ENCODE measurements at regions not wholly inside any gene's neighbourhood (a gene's known extent, or its start where the extent isn't known, plus 50 kb on each side); places are given as distances from the start of the nearest gene placed in this dataset.

DNA sequence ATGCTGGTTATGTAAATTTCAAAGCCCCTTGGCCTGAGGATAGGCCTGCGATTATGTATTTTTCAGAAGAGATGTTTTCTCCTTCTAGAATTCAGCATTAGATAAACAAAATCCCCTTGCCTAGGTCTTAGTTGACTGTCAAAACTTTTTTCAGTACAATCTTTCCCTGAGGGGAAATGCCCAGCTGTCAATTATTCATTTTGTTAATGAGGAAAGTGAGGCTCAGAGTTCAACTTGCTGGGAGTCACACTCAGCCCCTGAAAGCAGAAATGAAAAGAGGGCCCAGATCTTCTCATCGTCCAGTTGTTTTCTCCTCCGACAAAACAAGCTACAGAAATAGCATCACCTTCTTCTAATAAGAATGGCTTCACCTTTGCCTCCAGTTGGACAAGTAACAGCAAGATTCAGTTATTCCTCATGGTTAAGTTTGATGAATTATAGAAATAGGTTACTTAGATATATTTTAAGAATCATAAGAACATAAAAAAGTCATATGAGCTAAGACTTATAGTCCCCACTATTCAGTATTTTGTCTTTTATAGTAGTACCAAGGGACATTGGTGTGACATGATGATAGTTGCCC lies 627.1 kb upstream of the WWC1 start:
- Mint-ChIP-seq H3K4me3 (no peak overlapping the region), H3K9me3 (no peaks in the 10 kb centered on the region), H3K27me3 (ENCODE audit: low read depth) (no peaks in the 10 kb centered on the region), H3K27ac (no peak overlapping the region), H3K36me3 (no peaks in the 10 kb centered on the region), H3K4me1 (peaks cover 5% of the 10 kb centered on the region)
- ChIA-PET CTCF (interaction anchor here (0.6 kb wide), 1 partner anchor 383 kb away, joined by 3 read pairs; no protein-coding TSS in a partner anchor), POLR2A (no interaction called here)
- DNase-seq (ENCODE audit: low spot score) (no peak), ATAC-seq (no peak)
- TF ChIP-seq HMGA2 (CRISPR knock-in tag; IDR thresholded peaks at IDR 0.05) (no peak), SMAD4 (CRISPR knock-in tag; IDR thresholded peaks at IDR 0.05) (no peak), ZNF219 (CRISPR knock-in tag; IDR thresholded peaks at IDR 0.05; ENCODE audit: borderline replicate concordance) (no peak), GRHL2 (CRISPR knock-in tag; IDR thresholded peaks at IDR 0.05; ENCODE audit: insufficient replicate concordance, severe bottlenecking) (no peak), GABPB1 (CRISPR knock-in tag; IDR thresholded peaks at IDR 0.05) (no peak), TP53 (CRISPR knock-in tag; IDR thresholded peaks at IDR 0.05) (no peak), TEAD4 (CRISPR knock-in tag; IDR thresholded peaks at IDR 0.05) (no peak), ETV6 (CRISPR knock-in tag; IDR thresholded peaks at IDR 0.05) (no peak), NR3C1 (CRISPR knock-in tag; conservative IDR thresholded peaks at IDR 0.05; ENCODE audit: low read depth) (no peak), JAZF1 (CRISPR knock-in tag; IDR thresholded peaks at IDR 0.05) (no peak), JUN (CRISPR knock-in tag; IDR thresholded peaks at IDR 0.05) (no peak), NR1H2 (CRISPR knock-in tag; IDR thresholded peaks at IDR 0.05) (no peak)
- TF ChIP-seq, protein P1, sequence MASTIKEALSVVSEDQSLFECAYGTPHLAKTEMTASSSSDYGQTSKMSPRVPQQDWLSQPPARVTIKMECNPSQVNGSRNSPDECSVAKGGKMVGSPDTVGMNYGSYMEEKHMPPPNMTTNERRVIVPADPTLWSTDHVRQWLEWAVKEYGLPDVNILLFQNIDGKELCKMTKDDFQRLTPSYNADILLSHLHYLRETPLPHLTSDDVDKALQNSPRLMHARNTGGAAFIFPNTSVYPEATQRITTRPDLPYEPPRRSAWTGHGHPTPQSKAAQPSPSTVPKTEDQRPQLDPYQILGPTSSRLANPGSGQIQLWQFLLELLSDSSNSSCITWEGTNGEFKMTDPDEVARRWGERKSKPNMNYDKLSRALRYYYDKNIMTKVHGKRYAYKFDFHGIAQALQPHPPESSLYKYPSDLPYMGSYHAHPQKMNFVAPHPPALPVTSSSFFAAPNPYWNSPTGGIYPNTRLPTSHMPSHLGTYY (CRISPR knock-in tag; IDR thresholded peaks at IDR 0.05), result no peak
- TF ChIP-seq, protein P2, sequence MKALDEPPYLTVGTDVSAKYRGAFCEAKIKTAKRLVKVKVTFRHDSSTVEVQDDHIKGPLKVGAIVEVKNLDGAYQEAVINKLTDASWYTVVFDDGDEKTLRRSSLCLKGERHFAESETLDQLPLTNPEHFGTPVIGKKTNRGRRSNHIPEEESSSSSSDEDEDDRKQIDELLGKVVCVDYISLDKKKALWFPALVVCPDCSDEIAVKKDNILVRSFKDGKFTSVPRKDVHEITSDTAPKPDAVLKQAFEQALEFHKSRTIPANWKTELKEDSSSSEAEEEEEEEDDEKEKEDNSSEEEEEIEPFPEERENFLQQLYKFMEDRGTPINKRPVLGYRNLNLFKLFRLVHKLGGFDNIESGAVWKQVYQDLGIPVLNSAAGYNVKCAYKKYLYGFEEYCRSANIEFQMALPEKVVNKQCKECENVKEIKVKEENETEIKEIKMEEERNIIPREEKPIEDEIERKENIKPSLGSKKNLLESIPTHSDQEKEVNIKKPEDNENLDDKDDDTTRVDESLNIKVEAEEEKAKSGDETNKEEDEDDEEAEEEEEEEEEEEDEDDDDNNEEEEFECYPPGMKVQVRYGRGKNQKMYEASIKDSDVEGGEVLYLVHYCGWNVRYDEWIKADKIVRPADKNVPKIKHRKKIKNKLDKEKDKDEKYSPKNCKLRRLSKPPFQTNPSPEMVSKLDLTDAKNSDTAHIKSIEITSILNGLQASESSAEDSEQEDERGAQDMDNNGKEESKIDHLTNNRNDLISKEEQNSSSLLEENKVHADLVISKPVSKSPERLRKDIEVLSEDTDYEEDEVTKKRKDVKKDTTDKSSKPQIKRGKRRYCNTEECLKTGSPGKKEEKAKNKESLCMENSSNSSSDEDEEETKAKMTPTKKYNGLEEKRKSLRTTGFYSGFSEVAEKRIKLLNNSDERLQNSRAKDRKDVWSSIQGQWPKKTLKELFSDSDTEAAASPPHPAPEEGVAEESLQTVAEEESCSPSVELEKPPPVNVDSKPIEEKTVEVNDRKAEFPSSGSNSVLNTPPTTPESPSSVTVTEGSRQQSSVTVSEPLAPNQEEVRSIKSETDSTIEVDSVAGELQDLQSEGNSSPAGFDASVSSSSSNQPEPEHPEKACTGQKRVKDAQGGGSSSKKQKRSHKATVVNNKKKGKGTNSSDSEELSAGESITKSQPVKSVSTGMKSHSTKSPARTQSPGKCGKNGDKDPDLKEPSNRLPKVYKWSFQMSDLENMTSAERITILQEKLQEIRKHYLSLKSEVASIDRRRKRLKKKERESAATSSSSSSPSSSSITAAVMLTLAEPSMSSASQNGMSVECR (CRISPR knock-in tag; IDR thresholded peaks at IDR 0.05; ENCODE audit: borderline replicate concordance), result no peak
- TF ChIP-seq, protein P3, sequence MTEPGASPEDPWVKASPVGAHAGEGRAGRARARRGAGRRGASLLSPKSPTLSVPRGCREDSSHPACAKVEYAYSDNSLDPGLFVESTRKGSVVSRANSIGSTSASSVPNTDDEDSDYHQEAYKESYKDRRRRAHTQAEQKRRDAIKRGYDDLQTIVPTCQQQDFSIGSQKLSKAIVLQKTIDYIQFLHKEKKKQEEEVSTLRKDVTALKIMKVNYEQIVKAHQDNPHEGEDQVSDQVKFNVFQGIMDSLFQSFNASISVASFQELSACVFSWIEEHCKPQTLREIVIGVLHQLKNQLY (CRISPR knock-in tag; IDR thresholded peaks at IDR 0.05), result no peak
- TF ChIP-seq, protein P4, sequence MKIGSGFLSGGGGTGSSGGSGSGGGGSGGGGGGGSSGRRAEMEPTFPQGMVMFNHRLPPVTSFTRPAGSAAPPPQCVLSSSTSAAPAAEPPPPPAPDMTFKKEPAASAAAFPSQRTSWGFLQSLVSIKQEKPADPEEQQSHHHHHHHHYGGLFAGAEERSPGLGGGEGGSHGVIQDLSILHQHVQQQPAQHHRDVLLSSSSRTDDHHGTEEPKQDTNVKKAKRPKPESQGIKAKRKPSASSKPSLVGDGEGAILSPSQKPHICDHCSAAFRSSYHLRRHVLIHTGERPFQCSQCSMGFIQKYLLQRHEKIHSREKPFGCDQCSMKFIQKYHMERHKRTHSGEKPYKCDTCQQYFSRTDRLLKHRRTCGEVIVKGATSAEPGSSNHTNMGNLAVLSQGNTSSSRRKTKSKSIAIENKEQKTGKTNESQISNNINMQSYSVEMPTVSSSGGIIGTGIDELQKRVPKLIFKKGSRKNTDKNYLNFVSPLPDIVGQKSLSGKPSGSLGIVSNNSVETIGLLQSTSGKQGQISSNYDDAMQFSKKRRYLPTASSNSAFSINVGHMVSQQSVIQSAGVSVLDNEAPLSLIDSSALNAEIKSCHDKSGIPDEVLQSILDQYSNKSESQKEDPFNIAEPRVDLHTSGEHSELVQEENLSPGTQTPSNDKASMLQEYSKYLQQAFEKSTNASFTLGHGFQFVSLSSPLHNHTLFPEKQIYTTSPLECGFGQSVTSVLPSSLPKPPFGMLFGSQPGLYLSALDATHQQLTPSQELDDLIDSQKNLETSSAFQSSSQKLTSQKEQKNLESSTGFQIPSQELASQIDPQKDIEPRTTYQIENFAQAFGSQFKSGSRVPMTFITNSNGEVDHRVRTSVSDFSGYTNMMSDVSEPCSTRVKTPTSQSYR (CRISPR knock-in tag; IDR thresholded peaks at IDR 0.05), result no peak

DNA sequence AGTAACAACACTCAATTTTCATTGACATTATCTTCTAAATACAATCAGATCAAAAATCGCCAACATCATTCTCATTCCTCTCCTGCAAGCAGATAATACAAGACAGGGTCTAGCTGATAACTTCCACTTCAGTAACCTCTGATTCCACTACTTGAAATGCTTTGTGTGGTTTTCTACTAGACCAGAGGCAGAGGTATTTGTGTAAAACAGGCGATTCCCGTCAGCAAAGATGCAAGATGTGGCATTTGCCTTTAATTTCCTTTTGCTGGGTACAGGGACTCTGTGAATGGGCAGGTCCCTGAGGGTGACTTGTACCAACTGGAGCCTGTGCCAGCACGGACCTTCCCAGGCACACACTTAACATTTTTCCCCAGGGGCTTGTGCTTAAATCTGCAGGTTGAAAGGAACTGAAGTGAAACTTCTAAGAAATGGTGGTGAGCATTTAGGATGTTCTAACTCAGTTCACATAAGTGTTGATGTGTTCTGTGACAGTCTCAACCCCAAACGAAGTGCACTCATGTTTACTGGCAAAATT lies 625.5 kb upstream of the WWC1 start:
- Mint-ChIP-seq H3K9me3 (no peaks in the 10 kb centered on the region), H3K36me3 (no peaks in the 10 kb centered on the region), H3K27me3 (ENCODE audit: low read depth) (no peaks in the 10 kb centered on the region), H3K4me3 (no peak overlapping the region), H3K27ac (no peak overlapping the region), H3K4me1 (peaks cover 19% of the 10 kb centered on the region)
- CTCF ChIA-PET, result no interaction called here
- POLR2A ChIA-PET, result no interaction called here
- ATAC-seq (no peak), DNase-seq (ENCODE audit: low spot score) (no peak)
- TF ChIP-seq CREB1 (CRISPR knock-in tag; IDR thresholded peaks at IDR 0.05), result no peak
- no peak for TF ChIP-seq RORB (CRISPR knock-in tag; IDR thresholded peaks at IDR 0.05)
- TF ChIP-seq ZNF396 (CRISPR knock-in tag; IDR thresholded peaks at IDR 0.05; ENCODE audit: borderline replicate concordance), result no peak
- TF ChIP-seq FOXK1 (CRISPR knock-in tag; IDR thresholded peaks at IDR 0.05), result no peak
- TF ChIP-seq ZNF232 (CRISPR knock-in tag; IDR thresholded peaks at IDR 0.05), result no peak
- TF ChIP-seq, protein P5, sequence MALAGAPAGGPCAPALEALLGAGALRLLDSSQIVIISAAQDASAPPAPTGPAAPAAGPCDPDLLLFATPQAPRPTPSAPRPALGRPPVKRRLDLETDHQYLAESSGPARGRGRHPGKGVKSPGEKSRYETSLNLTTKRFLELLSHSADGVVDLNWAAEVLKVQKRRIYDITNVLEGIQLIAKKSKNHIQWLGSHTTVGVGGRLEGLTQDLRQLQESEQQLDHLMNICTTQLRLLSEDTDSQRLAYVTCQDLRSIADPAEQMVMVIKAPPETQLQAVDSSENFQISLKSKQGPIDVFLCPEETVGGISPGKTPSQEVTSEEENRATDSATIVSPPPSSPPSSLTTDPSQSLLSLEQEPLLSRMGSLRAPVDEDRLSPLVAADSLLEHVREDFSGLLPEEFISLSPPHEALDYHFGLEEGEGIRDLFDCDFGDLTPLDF (CRISPR knock-in tag; IDR thresholded peaks at IDR 0.05), result no peak
- TF ChIP-seq PRRX2 (CRISPR knock-in tag; IDR thresholded peaks at IDR 0.05), result no peak
- TF ChIP-seq, protein P6, sequence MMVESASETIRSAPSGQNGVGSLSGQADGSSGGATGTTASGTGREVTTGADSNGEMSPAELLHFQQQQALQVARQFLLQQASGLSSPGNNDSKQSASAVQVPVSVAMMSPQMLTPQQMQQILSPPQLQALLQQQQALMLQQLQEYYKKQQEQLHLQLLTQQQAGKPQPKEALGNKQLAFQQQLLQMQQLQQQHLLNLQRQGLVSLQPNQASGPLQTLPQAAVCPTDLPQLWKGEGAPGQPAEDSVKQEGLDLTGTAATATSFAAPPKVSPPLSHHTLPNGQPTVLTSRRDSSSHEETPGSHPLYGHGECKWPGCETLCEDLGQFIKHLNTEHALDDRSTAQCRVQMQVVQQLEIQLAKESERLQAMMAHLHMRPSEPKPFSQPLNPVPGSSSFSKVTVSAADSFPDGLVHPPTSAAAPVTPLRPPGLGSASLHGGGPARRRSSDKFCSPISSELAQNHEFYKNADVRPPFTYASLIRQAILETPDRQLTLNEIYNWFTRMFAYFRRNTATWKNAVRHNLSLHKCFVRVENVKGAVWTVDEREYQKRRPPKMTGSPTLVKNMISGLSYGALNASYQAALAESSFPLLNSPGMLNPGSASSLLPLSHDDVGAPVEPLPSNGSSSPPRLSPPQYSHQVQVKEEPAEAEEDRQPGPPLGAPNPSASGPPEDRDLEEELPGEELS (CRISPR knock-in tag; IDR thresholded peaks at IDR 0.05), result no peak
- TF ChIP-seq ZNF671 (CRISPR knock-in tag; IDR thresholded peaks at IDR 0.05), result no peak
